ENCODE measurements at regions not wholly inside any gene's neighbourhood (a gene's known extent, or its start where the extent isn't known, plus 50 kb on each side); places are given as distances from the start of the nearest gene placed in this dataset.
A peak's percentile ranks its signal among the peaks of the same experiment; 100 is the strongest.

DNA sequence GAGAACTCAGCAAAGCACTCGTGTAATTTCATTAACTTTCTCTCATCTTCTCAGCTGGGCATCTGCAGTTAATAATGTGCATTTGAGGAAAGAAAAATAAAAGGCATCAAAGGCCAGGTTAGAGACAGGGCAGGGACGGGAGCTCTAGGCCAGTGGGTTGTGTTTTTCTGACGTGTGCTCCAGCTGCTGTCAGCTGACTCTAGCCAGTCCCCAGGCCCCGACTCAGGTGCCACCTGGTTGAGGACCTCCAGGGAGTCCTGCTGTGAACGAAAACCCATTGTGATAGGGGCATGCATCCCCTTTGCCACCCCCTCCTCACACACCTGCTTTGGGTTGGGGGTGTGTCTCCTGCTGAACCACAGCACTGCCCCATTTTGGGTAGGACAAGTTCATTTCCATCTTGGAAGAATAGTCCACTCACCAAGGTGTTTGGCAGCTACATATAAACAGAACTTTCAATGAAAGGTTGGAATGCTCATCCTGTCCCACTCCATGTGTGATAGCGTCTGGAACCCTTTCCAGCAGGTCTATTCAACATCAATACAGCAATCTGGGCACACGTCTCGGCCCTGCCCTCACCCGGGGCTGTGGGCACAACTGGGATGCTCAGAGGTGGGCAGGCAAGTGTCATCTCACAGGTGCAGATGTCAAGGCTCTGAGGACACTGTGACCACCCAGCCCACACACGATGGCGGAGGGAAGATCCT lies 146.1 kb upstream of the FAM20C start:
- peaks cover 8% of the 10 kb centered on the region for H3K27me3 Mint-ChIP-seq
- H3K9me3 Mint-ChIP-seq, result no peaks in the 10 kb centered on the region
- H3K27ac Mint-ChIP-seq, result no peak overlapping the region
- H3K4me1 Mint-ChIP-seq (ENCODE audit: low read depth), result peaks cover 29% of the 10 kb centered on the region
- no peaks in the 10 kb centered on the region for H3K36me3 Mint-ChIP-seq (ENCODE audit: low read depth)
- intact Hi-C loops (cut with micrococcal nuclease), result no loop called here
- H3K4me3 Mint-ChIP-seq, result no peak overlapping the region

DNA sequence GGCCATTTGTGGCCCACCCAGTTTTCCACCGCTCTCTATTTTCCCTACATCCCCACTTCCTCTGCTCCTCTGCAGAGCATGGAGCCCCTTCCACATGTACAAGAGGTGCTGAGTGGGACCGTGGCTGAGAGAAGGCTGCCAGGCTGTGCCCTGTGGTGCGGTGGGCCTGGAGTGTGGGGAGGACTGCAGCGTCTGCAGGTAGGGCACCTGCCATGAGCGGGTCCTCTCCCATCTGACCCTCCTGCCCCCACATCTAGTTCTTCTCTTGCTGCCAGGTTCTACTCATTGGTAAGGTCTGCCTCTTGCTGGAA lies 145.6 kb upstream of the FAM20C start:
- intact Hi-C loops (cut with micrococcal nuclease), result no loop called here
- H3K9me3 Mint-ChIP-seq, result no peaks in the 10 kb centered on the region
- peaks cover 6% of the 10 kb centered on the region for H3K27me3 Mint-ChIP-seq
- no peak overlapping the region for H3K4me3 Mint-ChIP-seq
- no peak overlapping the region for H3K27ac Mint-ChIP-seq
- no peaks in the 10 kb centered on the region for H3K36me3 Mint-ChIP-seq (ENCODE audit: low read depth)
- H3K4me1 Mint-ChIP-seq (ENCODE audit: low read depth), result peaks cover 24% of the 10 kb centered on the region

- Mint-ChIP-seq H3K9me3 (no peaks in the 10 kb centered on the region), H3K4me3 (no peak overlapping the region), H3K27me3 (peaks cover 11% of the 10 kb centered on the region), H3K27ac (no peak overlapping the region), H3K36me3 (ENCODE audit: low read depth) (no peaks in the 10 kb centered on the region), H3K4me1 (ENCODE audit: low read depth) (peaks cover 5% of the 10 kb centered on the region)
- intact Hi-C loops (cut with micrococcal nuclease), result no loop called here
Measured at GRCh38 chr7:51456-52068, 140.8 kb upstream of the FAM20C start.

GRCh38 chr7:52100-52499 lies 140.3 kb upstream of the FAM20C start:
- H3K4me1 Mint-ChIP-seq (ENCODE audit: low read depth), result peaks cover 6% of the 10 kb centered on the region
- H3K4me3 Mint-ChIP-seq, result no peak overlapping the region
- H3K27me3 Mint-ChIP-seq, result peaks cover 8% of the 10 kb centered on the region
- no peak overlapping the region for H3K27ac Mint-ChIP-seq
- H3K36me3 Mint-ChIP-seq (ENCODE audit: low read depth), result no peaks in the 10 kb centered on the region
- no peaks in the 10 kb centered on the region for H3K9me3 Mint-ChIP-seq
- intact Hi-C loops (cut with micrococcal nuclease), result no loop called here

GRCh38 chr7:53531-53930 lies 138.8 kb upstream of the FAM20C start:
- H3K36me3 Mint-ChIP-seq (ENCODE audit: low read depth), result no peaks in the 10 kb centered on the region
- H3K4me3 Mint-ChIP-seq, result no peak overlapping the region
- no peaks in the 10 kb centered on the region for H3K9me3 Mint-ChIP-seq
- peaks cover 8% of the 10 kb centered on the region for H3K27me3 Mint-ChIP-seq
- H3K27ac Mint-ChIP-seq, result no peak overlapping the region
- intact Hi-C loops (cut with micrococcal nuclease), result no loop called here
- peaks cover 16% of the 10 kb centered on the region for H3K4me1 Mint-ChIP-seq (ENCODE audit: low read depth)

DNA sequence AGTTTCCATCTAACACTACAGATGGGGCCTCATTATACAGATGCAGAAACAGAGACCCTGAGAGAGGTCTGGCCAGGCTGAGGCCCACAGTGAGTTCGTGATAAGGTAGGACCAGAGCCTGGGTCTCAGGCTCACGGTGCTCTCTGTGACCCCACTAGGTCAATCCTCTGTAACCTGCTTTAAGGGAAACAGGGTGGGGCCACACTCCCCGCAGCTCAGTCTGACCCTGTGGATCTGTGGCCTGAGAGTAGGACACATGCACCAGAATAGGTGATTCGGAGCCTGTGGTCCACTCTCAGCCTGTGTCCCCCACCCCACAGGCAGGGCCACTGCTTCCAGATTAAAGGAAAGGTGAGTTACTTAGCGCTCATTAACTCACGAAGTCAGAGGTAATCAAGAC lies 137.8 kb upstream of the FAM20C start:
- H3K4me3 Mint-ChIP-seq, result no peak overlapping the region
- no peaks in the 10 kb centered on the region for H3K36me3 Mint-ChIP-seq (ENCODE audit: low read depth)
- no peak overlapping the region for H3K27ac Mint-ChIP-seq
- H3K4me1 Mint-ChIP-seq (ENCODE audit: low read depth), result peaks cover 16% of the 10 kb centered on the region
- H3K27me3 Mint-ChIP-seq, result peaks cover 11% of the 10 kb centered on the region
- intact Hi-C loops (cut with micrococcal nuclease), result no loop called here
- no peaks in the 10 kb centered on the region for H3K9me3 Mint-ChIP-seq

DNA sequence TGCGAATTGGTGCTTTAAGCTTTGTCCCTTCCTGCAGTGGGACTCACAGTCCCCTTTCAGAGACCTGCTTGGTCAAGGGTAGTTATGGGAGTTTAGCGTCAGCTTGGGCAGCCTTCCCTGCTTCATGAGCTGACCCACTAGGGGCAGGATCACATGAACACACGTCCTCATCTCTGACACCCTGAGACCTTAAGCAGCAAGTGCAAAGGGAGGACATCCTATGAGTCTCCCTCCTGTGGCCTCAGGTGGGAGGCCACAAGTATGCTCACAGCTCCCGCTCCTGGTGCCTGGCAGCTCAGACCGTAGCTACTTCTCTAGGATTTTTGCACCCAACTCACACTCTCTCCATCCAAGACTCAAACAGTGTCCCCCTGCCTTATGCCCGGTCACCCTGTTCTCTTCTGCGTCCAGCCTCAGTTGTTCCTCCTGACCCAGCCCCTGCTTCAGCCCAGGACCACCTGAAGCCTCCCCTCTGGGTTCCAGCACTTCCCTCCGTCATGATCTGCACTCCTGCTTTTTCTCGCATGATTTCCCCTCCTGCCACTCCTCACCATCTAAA lies 136.6 kb upstream of the FAM20C start:
- no peaks in the 10 kb centered on the region for H3K36me3 Mint-ChIP-seq (ENCODE audit: low read depth)
- intact Hi-C loops (cut with micrococcal nuclease), result no loop called here
- peak overlapping the region; percentile 35 for H3K27ac Mint-ChIP-seq
- H3K27me3 Mint-ChIP-seq, result peaks cover 12% of the 10 kb centered on the region
- H3K4me1 Mint-ChIP-seq (ENCODE audit: low read depth), result peaks cover 19% of the 10 kb centered on the region
- no peaks in the 10 kb centered on the region for H3K9me3 Mint-ChIP-seq
- H3K4me3 Mint-ChIP-seq, result no peak overlapping the region

GRCh38 chr7:56291-56913 lies 136.0 kb upstream of the FAM20C start:
- Mint-ChIP-seq H3K27ac (peak overlapping the region; percentile 35), H3K36me3 (ENCODE audit: low read depth) (no peaks in the 10 kb centered on the region), H3K9me3 (no peaks in the 10 kb centered on the region), H3K4me1 (ENCODE audit: low read depth) (peaks cover 26% of the 10 kb centered on the region), H3K27me3 (peaks cover 14% of the 10 kb centered on the region), H3K4me3 (no peak overlapping the region)
- intact Hi-C loops (cut with micrococcal nuclease), result no loop called here

GRCh38 chr7:57071-57470 lies 135.3 kb upstream of the FAM20C start:
- Mint-ChIP-seq H3K36me3 (ENCODE audit: low read depth) (no peaks in the 10 kb centered on the region), H3K4me3 (no peak overlapping the region), H3K27ac (no peak overlapping the region), H3K4me1 (ENCODE audit: low read depth) (peaks cover 32% of the 10 kb centered on the region), H3K9me3 (no peaks in the 10 kb centered on the region), H3K27me3 (peaks cover 15% of the 10 kb centered on the region)
- intact Hi-C loops (cut with micrococcal nuclease), result no loop called here

DNA sequence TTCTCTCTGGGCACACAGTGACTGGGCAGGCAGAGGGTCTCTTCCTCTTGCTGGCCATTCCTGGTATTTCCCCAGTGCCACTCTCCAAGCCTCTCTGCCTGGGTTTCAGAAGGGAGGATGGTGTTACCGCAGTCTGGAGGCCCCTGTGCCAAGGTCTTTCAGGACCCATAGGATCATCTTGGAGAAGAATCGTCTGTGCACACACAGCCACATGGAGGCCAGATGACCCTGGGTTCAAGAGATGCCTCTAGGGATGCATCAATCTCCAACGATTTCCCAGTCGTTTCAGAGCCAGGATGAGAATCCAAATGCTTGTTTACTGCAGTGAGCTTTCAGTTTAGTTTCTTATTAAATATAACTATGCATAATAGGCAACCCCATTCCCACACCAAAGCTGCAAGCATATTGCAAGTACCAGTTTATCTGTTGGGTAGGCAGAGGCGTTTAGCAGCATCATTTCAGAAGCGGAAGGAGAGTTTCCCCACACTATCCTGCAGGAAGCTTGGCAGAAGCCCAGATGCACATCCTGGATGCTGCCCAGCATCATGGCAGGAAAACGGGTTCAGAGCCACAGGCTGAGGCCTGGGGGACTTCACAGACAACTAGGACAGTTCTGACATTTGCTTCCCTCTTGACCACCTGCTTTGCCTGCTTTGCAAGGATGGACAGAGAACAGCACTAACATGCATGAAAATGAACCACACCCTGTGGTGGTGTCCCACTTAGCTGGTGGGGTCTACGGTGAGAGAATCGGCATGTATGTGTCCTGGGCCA lies 134.7 kb upstream of the FAM20C start:
- Mint-ChIP-seq H3K36me3 (ENCODE audit: low read depth) (no peaks in the 10 kb centered on the region), H3K4me1 (ENCODE audit: low read depth) (peaks cover 38% of the 10 kb centered on the region), H3K9me3 (no peaks in the 10 kb centered on the region), H3K27ac (no peak overlapping the region), H3K27me3 (peaks cover 18% of the 10 kb centered on the region), H3K4me3 (no peak overlapping the region)
- intact Hi-C loops (cut with micrococcal nuclease), result no loop called here

DNA sequence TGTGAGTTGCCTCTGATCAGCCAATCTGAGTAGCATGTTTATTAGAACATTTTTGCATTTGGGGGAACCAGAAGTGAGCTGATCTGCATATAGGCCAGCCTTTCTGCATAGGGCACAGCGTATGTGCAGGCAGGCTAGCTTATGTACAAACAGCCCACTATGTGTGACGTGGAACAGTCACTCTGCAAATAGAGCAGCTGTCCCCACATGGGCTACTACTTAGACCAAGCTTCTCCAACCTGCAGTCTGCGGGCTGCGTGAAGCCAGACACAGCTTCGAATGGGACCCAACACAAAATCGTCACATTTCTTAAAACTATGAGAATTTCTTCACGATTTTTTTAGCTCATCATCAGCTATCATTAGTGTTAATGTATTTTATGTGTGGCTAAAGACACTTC lies 134.1 kb upstream of the FAM20C start:
- Mint-ChIP-seq H3K4me1 (ENCODE audit: low read depth) (peaks cover 45% of the 10 kb centered on the region), H3K27me3 (peaks cover 18% of the 10 kb centered on the region), H3K9me3 (no peaks in the 10 kb centered on the region), H3K36me3 (ENCODE audit: low read depth) (no peaks in the 10 kb centered on the region), H3K4me3 (no peak overlapping the region), H3K27ac (no peak overlapping the region)
- intact Hi-C loops (cut with micrococcal nuclease), result no loop called here

DNA sequence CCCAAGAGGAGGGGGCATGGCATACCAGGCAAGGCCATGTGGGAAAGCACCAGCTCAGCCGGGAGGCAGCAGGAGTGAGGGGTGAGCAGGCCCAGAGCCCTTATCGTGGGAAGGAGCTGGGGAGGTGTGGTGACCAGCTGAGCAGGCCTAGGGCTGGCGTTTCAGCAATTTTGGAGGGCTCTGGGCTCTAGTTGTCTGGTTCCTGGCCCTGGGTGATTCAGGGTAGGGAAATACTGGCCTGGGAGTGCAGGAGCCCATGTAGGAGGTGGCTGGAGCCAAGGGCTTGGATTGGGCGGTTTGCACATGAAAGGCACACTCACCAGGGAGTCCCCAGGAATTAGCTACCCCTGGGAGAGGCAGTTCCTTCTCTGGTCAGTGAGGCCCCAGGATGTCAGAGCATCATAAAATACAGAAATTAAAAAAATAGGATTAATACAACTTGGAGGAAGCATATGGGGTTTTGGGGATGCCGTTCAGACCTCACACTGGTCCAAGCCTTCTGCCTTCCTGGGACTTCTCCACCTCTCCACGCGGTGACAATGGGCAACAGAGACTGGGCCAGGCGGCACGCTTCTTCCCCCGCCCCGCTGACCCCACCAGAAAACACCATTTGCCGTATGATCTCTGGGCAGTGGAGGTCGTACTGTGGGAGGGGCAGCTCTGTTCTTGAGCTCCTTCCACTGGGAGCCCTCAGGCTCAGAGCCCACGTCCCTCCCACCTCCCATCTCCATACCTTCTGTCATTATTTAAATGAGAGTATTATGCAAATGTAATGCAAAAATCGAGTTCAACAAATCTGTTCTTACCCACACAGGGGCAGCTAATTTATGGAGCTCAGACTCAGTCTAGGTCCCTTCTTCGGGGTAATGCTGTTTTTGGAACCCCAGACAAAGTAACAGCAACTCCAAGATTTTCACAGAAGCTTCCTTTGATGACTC lies 133.0 kb upstream of the FAM20C start:
- Mint-ChIP-seq H3K4me1 (ENCODE audit: low read depth) (peaks cover 50% of the 10 kb centered on the region), H3K27ac (no peak overlapping the region)

DNA sequence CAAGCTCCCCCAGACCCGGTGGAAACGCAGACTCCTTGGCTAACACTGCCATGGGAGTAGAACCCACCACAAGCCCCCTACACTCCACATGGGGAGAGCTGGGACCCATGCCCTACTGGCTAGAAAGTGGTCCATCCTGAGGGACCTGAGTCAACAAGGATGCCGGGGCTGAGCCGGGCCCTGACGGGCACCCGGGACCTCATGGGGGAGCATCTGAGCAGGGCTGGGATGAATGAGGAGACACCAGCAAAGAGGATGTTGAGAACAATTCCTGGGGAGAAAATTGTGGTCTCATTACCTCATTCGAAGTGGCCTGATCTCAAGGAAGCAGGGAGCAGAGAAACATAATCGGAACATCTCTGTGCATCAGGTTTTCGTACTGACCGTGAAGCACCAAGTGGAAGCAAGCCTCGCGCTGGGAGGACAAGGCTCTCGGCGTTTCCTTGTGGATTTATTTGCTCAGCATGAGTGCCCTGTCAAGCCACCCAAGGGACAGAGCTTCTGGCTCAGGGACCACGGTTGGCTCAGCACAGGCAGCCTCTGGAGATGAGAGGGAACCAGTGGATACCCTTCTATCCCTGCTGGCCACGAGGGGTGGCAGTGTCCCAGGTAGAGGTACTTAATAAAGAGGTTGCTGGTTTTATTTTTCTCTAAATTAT lies 132.2 kb upstream of the FAM20C start:
- intact Hi-C loops (cut with micrococcal nuclease), result no loop called here
- H3K9me3 Mint-ChIP-seq, result no peaks in the 10 kb centered on the region
- no peak overlapping the region for H3K4me3 Mint-ChIP-seq
- peaks cover 58% of the 10 kb centered on the region for H3K4me1 Mint-ChIP-seq (ENCODE audit: low read depth)
- no peak overlapping the region for H3K27ac Mint-ChIP-seq
- H3K27me3 Mint-ChIP-seq, result peaks cover 22% of the 10 kb centered on the region
- H3K36me3 Mint-ChIP-seq (ENCODE audit: low read depth), result no peaks in the 10 kb centered on the region

More for the DNA sequence above, 133.0 kb upstream of the FAM20C start:
- intact Hi-C loops (cut with micrococcal nuclease), result no loop called here
- no peaks in the 10 kb centered on the region for H3K9me3 Mint-ChIP-seq
- H3K27me3 Mint-ChIP-seq, result peaks cover 21% of the 10 kb centered on the region
- no peaks in the 10 kb centered on the region for H3K36me3 Mint-ChIP-seq (ENCODE audit: low read depth)
- H3K4me3 Mint-ChIP-seq, result no peak overlapping the region
